ENCODE measurements at regions not wholly inside any gene's neighbourhood (a gene's known extent, or its start where the extent isn't known, plus 50 kb on each side); places are given as distances from the start of the nearest gene placed in this dataset.

DNA sequence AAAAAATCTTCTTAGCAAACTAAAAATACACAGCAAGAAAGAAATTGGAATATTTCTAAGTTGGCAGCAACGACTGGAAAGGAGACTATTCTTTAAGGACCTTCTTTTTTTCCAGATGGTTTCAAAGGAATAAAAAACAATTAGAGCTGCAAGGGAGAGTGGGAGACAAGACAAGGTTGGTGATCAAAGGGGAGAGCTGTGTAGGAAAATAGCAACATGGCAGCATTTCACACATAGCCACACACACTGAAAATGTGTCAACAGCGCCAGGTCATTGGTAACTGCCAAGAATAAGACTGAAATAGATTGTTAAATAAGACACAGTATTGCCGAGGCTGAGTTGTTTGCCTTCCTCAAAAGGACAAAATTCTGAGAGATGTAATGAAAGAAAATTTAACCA lies 88.1 kb upstream of the TLE1 start:
- TF ChIP-seq ZNF263 (CRISPR knock-in tag; IDR thresholded peaks at IDR 0.05; ENCODE audit: low read depth) = no peak
- no peak for TF ChIP-seq ZNF232 (CRISPR knock-in tag; IDR thresholded peaks at IDR 0.05)
- TF ChIP-seq, protein P1, sequence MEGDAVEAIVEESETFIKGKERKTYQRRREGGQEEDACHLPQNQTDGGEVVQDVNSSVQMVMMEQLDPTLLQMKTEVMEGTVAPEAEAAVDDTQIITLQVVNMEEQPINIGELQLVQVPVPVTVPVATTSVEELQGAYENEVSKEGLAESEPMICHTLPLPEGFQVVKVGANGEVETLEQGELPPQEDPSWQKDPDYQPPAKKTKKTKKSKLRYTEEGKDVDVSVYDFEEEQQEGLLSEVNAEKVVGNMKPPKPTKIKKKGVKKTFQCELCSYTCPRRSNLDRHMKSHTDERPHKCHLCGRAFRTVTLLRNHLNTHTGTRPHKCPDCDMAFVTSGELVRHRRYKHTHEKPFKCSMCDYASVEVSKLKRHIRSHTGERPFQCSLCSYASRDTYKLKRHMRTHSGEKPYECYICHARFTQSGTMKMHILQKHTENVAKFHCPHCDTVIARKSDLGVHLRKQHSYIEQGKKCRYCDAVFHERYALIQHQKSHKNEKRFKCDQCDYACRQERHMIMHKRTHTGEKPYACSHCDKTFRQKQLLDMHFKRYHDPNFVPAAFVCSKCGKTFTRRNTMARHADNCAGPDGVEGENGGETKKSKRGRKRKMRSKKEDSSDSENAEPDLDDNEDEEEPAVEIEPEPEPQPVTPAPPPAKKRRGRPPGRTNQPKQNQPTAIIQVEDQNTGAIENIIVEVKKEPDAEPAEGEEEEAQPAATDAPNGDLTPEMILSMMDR (IDR thresholded peaks at IDR 0.05) = no peak
- TF ChIP-seq ZNF121 (CRISPR knock-in tag; IDR thresholded peaks at IDR 0.05) = no peak
- TF ChIP-seq, protein P2, sequence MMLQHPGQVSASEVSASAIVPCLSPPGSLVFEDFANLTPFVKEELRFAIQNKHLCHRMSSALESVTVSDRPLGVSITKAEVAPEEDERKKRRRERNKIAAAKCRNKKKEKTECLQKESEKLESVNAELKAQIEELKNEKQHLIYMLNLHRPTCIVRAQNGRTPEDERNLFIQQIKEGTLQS (CRISPR knock-in tag; conservative IDR thresholded peaks at IDR 0.05) = no peak
- TF ChIP-seq NFYB (CRISPR knock-in tag; conservative IDR thresholded peaks at IDR 0.05; ENCODE audit: low read depth) = no peak
- TF ChIP-seq JUN (CRISPR knock-in tag; IDR thresholded peaks at IDR 0.05) = no peak

Data from WTC11 (cell line).